HG02642 (cell line): ENCODE measurements at regions not wholly inside any gene's neighbourhood (a gene's known extent, or its start where the extent isn't known, plus 50 kb on each side); places are given as distances from the start of the nearest gene placed in this dataset.

Experiments
- ATAC-seq: cut with Tn5 transposase; IDR thresholded peaks from one replicate; pipeline ENCODE4 v1.9.1; 2021; ENCODE audit warnings: mild to moderate bottlenecking; ENCODE audit not compliant: unreplicated experiment, poor library complexity

GRCh38 chr21:15558884-15559283 is 170.9 kb upstream of the USP25 start:
- ATAC-seq = no peak

GRCh38 chr21:15559660-15560059 is 170.1 kb upstream of the USP25 start:
- ATAC-seq = no peak

GRCh38 chr21:15560383-15561056 is 169.3 kb upstream of the USP25 start:
- ATAC-seq = no peak

- no peak for ATAC-seq
Observed at GRCh38 chr21:15562748-15563147, 167.0 kb upstream of the USP25 start.

- no peak for ATAC-seq
Observed at GRCh38 chr21:15564907-15565306, 164.9 kb upstream of the USP25 start.

GRCh38 chr21:15566703-15567102 is 163.1 kb upstream of the USP25 start:
- ATAC-seq = no peak

- no peak for ATAC-seq
Observed at GRCh38 chr21:15567191-15567590, 162.6 kb upstream of the USP25 start.

GRCh38 chr21:15568516-15568915 is 161.3 kb upstream of the USP25 start:
- ATAC-seq = no peak

GRCh38 chr21:15586752-15587427 is 142.9 kb upstream of the USP25 start:
- ATAC-seq = no peak

GRCh38 chr21:15592271-15592860 is 137.4 kb upstream of the USP25 start:
- ATAC-seq = no peak

- no peak for ATAC-seq
Observed at GRCh38 chr21:15592957-15593356, 136.8 kb upstream of the USP25 start.

- ATAC-seq = no peak
Observed at GRCh38 chr21:15601390-15601789, 128.4 kb upstream of the USP25 start.

- no peak for ATAC-seq
Observed at GRCh38 chr21:15604413-15604812, 125.4 kb upstream of the USP25 start.

- no peak for ATAC-seq
Observed at GRCh38 chr21:15614766-15615165, 115.0 kb upstream of the USP25 start.

- no peak for ATAC-seq
Observed at GRCh38 chr21:15616864-15617574, 112.8 kb upstream of the USP25 start.

- ATAC-seq = no peak
Observed at GRCh38 chr21:15617964-15618363, 111.8 kb upstream of the USP25 start.

GRCh38 chr21:15620892-15621291 is 108.9 kb upstream of the USP25 start:
- no peak for ATAC-seq

GRCh38 chr21:15624646-15625045 is 105.1 kb upstream of the USP25 start:
- ATAC-seq = no peak

GRCh38 chr21:15625363-15625762 is 104.4 kb upstream of the USP25 start:
- ATAC-seq = no peak

GRCh38 chr21:15626031-15626430 is 103.8 kb upstream of the USP25 start:
- no peak for ATAC-seq

- no peak for ATAC-seq
Observed at GRCh38 chr21:15627011-15627410, 102.8 kb upstream of the USP25 start.
